Psoas muscle (tissue), 7 donors: ENCODE measurements at regions not wholly inside any gene's neighbourhood (a gene's known extent, or its start where the extent isn't known, plus 50 kb on each side); places are given as distances from the start of the nearest gene placed in this dataset.

Source experiments
- ATAC-seq, 4 donors: fragments of 200-7000 bp; cut with Tn5 transposase; one replicate each; pipeline ENCODE4 v1.9.1; 2020; ENCODE audit warnings: moderate library complexity in 3 of 4, mild to moderate bottlenecking in 2 of 4
- DNase-seq, 2 donors: peaks; one replicate each; pipeline ENCODE4 v3.0.0-alpha.2; 2020
- H3K27ac ChIP-seq: fragments of 200-600 bp; one replicate; pipeline ENCODE4 v1.8.0; 2022
- H3K27me3 ChIP-seq, 3 donors: fragments of 200-600 bp in 1 of 3; one replicate each; pipeline versions ENCODE4 v1.6.1 to v1.8.0; 2013 to 2022; ENCODE audit warnings: low read length in 2 of 3, mild to moderate bottlenecking in 2 of 3, moderate library complexity in 1 of 3; ENCODE audit not compliant: insufficient read depth in 3 of 3
- H3K36me3 ChIP-seq, 2 donors: fragments of 200-600 bp in 1 of 2; one replicate each; pipeline versions ENCODE4 v1.6.1 to v1.8.0; 2013 to 2022; ENCODE audit warnings: low read depth in 1 of 2, mild to moderate bottlenecking in 1 of 2, moderate library complexity in 1 of 2; ENCODE audit not compliant: insufficient read depth in 1 of 2
- H3K4me1 ChIP-seq: fragments of 200-600 bp; one replicate; pipeline ENCODE4 v1.8.0; 2022
- H3K4me3 ChIP-seq: fragments of 200-600 bp; one replicate; pipeline ENCODE4 v1.8.0; 2022; ENCODE audit warnings: mild to moderate bottlenecking
- H3K9me3 ChIP-seq: fragments of 200-600 bp; one replicate; pipeline ENCODE4 v1.8.0; 2022
- CTCF ChIP-seq: fragments of 200-600 bp; IDR thresholded peaks from one replicate; pipeline ENCODE4 v1.8.0; 2022; ENCODE audit warnings: antibody characterized with exemption
- WGBS, 3 donors: extraction: QIAGEN DNeasy Blood & Tissue Kit; methylation state at CpG; one replicate each; pipeline versions ENCODE4 v1.1.6 to v1.1.7; 2013; 5-methylcytosine and 5-hydroxymethylcytosine counted together
- intact Hi-C, 2 donors: fragments of 100-400 bp; cut with DNase I; formaldehyde crosslinking; loops; one replicate each; pipeline versions ENCODE4 v1.11.0 to v1.14.2; 2022
- donor health status: healthy with polysubstance abuse.
- donor health status: DM: no; HTN: no; CAD: no; lungs with moderate emphysema.
- donor health status: Bipolar disorder and iron deficiency.
- donor health status: healthy.
- donor health status: DM: yes; HTN: yes; CAD: no.
- donor health status: DM: no; HTN: no; CAD: no.
- donor health status: DM: yes; HTN: yes; CAD: no.

DNA sequence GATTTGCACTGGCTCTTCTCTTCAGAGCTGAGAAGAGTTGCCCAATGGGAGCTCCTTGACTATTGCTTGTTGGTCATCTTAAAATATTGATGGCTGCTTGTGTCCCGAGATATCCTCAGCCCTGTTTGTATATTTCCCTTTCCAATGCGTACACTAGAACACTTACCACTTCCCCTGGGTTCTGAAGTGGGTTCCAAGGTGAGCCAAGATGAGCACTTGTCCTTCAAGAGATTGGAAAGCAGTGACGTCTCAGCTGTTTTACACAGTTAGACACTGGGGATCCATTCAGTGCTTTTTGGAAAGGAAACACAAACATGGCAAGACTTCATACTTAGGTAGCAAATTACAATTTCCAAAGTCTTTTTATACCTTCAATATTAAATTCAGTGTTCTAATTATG, 716.4 kb upstream of the CITED2 start:
- TF ChIP-seq CTCF: no peak
- WGBS, 3 donors: 66 to 84% (median 83%) methylated on average over 3 of the region's 3 CpGs
- Histone ChIP-seq H3K27me3 (no peaks in the 10 kb centered on the region), H3K4me3 (no peak overlapping the region), H3K4me1 (no peaks in the 10 kb centered on the region), H3K27ac (no peak overlapping the region), H3K9me3 (no peaks in the 10 kb centered on the region), H3K36me3 (no peaks in the 10 kb centered on the region)
- intact Hi-C loops: no loop called here
- no peak for ATAC-seq
- DNase-seq: no peak

DNA sequence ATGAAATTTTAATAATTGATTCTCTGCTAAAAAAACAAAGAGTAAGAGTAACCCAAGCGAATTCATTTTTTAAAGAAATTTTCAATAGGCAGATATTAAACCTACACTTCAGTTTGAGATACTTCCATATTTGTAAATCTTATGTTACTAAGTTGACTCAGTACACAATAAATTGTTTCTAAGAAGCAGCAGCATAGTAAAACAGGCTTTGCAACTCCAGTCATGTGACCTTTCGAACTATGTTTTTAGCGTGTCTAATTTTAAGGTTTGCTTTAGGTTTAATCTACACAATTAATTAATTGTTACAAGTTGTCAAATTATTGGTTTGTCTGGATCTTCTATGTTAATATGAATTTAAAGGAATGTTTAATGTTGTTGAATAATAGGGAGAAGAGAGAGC, 708.9 kb upstream of the CITED2 start:
- 80 to 91% (median 82%) methylated on average over 3 of the region's 3 CpGs for WGBS, 3 donors
- DNase-seq (no peak), ATAC-seq (no peak)
- Histone ChIP-seq H3K36me3 (no peaks in the 10 kb centered on the region), H3K27me3 (no peaks in the 10 kb centered on the region), H3K4me1 (peaks cover 4% of the 10 kb centered on the region), H3K27ac (no peak overlapping the region), H3K9me3 (no peaks in the 10 kb centered on the region), H3K4me3 (no peak overlapping the region)
- intact Hi-C loops: no loop called here
- no peak for TF ChIP-seq CTCF

DNA sequence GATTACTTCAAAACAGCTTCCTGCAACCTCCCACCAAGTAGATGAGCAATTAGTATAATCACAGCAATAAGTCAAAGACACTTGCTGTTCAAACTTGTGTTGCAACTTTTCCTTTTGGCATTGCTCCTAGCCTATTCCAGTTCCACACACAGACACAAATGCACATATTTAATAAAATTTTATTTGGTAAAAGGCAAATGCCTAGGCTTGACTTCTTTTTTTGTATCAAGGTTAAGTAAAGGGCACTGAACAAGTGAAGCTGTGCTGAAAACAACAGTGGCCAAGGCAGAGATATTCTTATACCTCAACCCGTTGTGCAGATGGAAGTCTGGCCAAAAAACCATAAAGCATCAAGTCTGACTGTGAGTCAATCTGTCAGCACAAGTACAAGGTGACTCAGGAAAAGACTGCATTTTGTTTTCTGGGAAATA, 708.4 kb upstream of the CITED2 start:
- no peak overlapping the region for H3K4me3 ChIP-seq
- TF ChIP-seq CTCF: no peak
- DNase-seq (no peak), ATAC-seq (no peak)
- no peak overlapping the region for H3K27ac ChIP-seq
- intact Hi-C loops: no loop called here
- H3K27me3 ChIP-seq: no peaks in the 10 kb centered on the region
- H3K9me3 ChIP-seq: no peaks in the 10 kb centered on the region
- peaks cover 9% of the 10 kb centered on the region for H3K4me1 ChIP-seq
- WGBS, 3 donors: 8 to 38% (median 15%) methylated on average over 1 of the region's 1 CpG
- no peaks in the 10 kb centered on the region for H3K36me3 ChIP-seq

GRCh38 chr6:140079328-140079727, 704.9 kb upstream of the CITED2 start:
- Histone ChIP-seq H3K4me3 (no peak overlapping the region), H3K4me1 (peaks cover 10% of the 10 kb centered on the region), H3K27me3 (no peaks in the 10 kb centered on the region), H3K36me3 (no peaks in the 10 kb centered on the region), H3K9me3 (no peaks in the 10 kb centered on the region), H3K27ac (no peak overlapping the region)
- WGBS, 3 donors: 72 to 81% (median 76%) methylated on average over 5 of the region's 5 CpGs
- no peak for TF ChIP-seq CTCF
- DNase-seq: no peak
- ATAC-seq: no peak
- intact Hi-C loops: no loop called here

DNA sequence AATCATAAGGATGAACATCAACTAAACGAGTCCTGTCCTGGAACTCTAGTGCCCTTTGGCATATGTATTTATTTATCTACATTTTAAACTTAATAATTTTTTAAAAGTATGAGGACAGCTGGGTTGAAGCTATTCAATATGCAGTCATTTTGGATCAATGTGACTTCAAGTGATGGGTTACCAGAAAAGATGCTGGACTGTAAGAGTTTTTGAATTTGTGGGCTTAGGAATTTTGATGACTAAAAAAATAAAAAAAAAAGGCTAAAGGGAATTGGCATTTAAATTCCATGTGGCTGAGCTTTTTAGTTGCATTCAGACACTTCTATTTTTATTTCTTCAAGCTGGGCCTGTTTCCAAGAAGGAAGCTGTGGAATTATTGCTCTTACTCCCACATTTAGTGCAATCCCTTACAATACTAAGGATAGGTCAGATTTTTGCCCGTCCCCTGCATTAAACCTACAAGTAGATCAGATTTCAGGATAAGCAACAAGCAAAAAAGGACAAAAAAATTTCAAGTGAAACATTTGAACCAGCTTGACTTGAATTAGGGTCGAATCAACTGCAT, 704.2 kb upstream of the CITED2 start:
- H3K4me3 ChIP-seq: no peak overlapping the region
- ATAC-seq (no peak), DNase-seq (no peak)
- WGBS, 3 donors: 20 to 31% (median 27%) methylated on average over 3 of the region's 3 CpGs
- no peaks in the 10 kb centered on the region for H3K27me3 ChIP-seq
- intact Hi-C loops: no loop called here
- H3K27ac ChIP-seq: no peak overlapping the region
- H3K36me3 ChIP-seq: no peaks in the 10 kb centered on the region
- H3K9me3 ChIP-seq: no peaks in the 10 kb centered on the region
- H3K4me1 ChIP-seq: peaks cover 10% of the 10 kb centered on the region
- TF ChIP-seq CTCF: no peak
